ENCODE measurements at regions not wholly inside any gene's neighbourhood (a gene's known extent, or its start where the extent isn't known, plus 50 kb on each side); places are given as distances from the start of the nearest gene placed in this dataset.

GRCh38 chr6:133807501-133807900 is 81.4 kb upstream of the TCF21 start (continued):
- no peak for TF ChIP-seq CHD7 (IDR thresholded peaks at IDR 0.05; ENCODE audit: insufficient replicate concordance, low read length)
- no peak for TF ChIP-seq TCF12 (IDR thresholded peaks at IDR 0.05; ENCODE audit: low read depth, low read length)
- no peak for TF ChIP-seq CTBP2 (IDR thresholded peaks at IDR 0.05; ENCODE audit: borderline replicate concordance, insufficient read depth, insufficient read length, low read length)
- no peak for TF ChIP-seq EZH2 (IDR thresholded peaks at IDR 0.05; ENCODE audit: low read depth, low read length, severe bottlenecking)
- TF ChIP-seq HDAC2 (IDR thresholded peaks at IDR 0.05; ENCODE audit: borderline replicate concordance in 1 of 2, low read depth in 2 of 2, low read length in 2 of 2), result no peak
- TF ChIP-seq EGR1 (IDR thresholded peaks at IDR 0.05; ENCODE audit: borderline replicate concordance, low read depth, low read length), result no peak
- no peak for TF ChIP-seq TAF1 (IDR thresholded peaks at IDR 0.05; ENCODE audit: low read depth, low read length)

Measured in H1 (cell line).